Left ventricle myocardium superior (tissue), 1 donor: ENCODE measurements at regions not wholly inside any gene's neighbourhood (a gene's known extent, or its start where the extent isn't known, plus 50 kb on each side); places are given as distances from the start of the nearest gene placed in this dataset.

Experiments
- ATAC-seq: fragments of 200-7000 bp; cut with Tn5 transposase; one replicate; pipeline ENCODE4 v1.9.1; 2020; ENCODE audit warnings: mild to moderate bottlenecking, moderate library complexity
- DNase-seq: peaks from one replicate; pipeline ENCODE4 v3.0.0-alpha.2; 2020
- intact Hi-C: fragments of 100-400 bp; cut with micrococcal nuclease; formaldehyde crosslinking; loops from one replicate; pipeline ENCODE4 v1.11.0; 2022
- donor health status: DM: no; HTN: yes; CAD: no; lungs with severe emphysema.

- DNase-seq, result no peak
- intact Hi-C loops, result no loop called here
- no peak for ATAC-seq
These were observed 315.0 kb upstream of the LRRC7 start for GRCh38 chr1:69252696-69253095.

DNA sequence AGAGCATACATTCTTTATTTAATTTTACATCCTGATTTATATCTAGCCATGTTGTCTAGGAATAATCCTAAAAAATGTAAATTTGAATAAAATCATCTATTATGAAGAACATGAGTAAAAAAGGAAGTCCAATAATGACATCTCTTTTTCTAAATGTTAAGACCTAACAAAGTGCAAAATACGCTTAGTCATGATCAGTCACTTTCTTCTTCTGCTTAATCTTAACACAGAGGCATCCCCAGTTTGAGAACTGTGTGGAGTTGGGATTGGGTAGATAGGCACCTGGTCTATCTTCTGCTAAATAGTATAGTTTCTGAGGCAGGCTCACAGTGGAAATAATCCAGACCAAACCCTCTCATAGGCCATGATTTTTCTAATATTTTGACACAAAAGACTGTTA is 311.7 kb upstream of the LRRC7 start:
- DNase-seq (no peak), ATAC-seq (no peak)
- intact Hi-C loops, result no loop called here

DNA sequence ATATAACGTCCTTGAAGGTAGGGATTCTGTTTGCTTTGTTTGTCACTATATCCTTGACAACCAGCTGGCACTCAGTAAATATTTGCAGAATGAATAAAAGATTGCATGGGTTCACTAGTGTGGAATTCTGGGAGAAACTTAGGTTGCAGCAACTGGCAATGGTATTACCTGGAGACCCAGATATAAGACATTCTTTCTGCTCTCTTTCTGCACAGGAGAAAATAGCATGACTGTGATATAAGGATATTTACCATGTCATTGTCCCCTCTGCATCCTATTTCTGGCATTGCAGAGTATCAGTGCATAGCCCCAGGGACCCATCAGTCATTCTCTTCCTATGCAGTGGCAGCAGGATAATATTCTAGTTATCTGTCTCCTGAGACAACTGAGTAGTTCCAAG is 308.9 kb upstream of the LRRC7 start:
- ATAC-seq, result no peak
- intact Hi-C loops, result no loop called here
- no peak for DNase-seq

GRCh38 chr1:69263921-69264391 is 303.8 kb upstream of the LRRC7 start:
- no peak for DNase-seq
- intact Hi-C loops, result no loop called here
- ATAC-seq, result no peak

DNA sequence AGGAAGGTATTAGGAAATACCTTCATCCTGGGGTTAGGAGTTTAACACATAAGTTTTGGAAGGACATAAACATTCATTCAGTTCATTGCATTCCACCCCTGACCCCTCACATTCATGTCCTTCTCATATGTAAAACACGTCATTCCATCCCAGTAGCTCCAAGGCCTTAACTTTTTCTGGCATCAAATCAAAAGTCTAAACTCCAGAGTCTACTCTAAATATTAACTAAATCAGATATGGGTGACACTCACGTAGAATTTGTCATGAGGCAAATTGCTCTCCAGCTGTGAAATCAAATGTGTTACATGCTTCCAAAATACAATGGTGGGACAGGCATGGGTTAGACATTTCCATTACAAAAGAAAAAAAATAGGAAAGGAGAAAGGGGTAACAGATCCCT is 298.2 kb upstream of the LRRC7 start:
- ATAC-seq (no peak), DNase-seq (no peak)
- intact Hi-C loops, result no loop called here

GRCh38 chr1:69271587-69272125 is 296.1 kb upstream of the LRRC7 start:
- DNase-seq (no peak), ATAC-seq (no peak)
- intact Hi-C loops, result no loop called here

- no peak for ATAC-seq
- intact Hi-C loops, result no loop called here
- DNase-seq, result no peak
These were observed 295.0 kb upstream of the LRRC7 start for GRCh38 chr1:69272684-69273083.

DNA sequence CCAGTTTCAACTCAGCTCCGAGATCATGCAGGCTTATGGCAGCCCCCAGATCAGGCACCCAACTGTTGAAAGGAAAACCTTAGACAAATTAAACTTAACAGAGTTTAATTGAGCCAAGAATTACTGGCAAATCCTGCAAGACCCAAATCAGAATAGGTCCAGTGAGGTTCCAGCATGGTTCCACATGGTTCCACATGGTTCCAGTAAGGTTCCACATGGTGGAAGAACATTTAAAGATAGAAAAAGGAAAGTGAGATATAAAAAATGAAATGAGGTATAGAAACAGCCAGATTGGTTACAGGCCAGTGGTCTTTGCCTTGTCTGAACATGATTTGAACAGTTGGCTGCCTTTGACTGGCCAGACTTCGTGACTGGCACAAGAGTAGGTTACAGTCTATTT is 288.8 kb upstream of the LRRC7 start:
- ATAC-seq (no peak), DNase-seq (no peak)
- intact Hi-C loops, result no loop called here

- ATAC-seq (no peak), DNase-seq (no peak)
- intact Hi-C loops, result no loop called here
These were observed 284.2 kb upstream of the LRRC7 start for GRCh38 chr1:69283516-69283915.

DNA sequence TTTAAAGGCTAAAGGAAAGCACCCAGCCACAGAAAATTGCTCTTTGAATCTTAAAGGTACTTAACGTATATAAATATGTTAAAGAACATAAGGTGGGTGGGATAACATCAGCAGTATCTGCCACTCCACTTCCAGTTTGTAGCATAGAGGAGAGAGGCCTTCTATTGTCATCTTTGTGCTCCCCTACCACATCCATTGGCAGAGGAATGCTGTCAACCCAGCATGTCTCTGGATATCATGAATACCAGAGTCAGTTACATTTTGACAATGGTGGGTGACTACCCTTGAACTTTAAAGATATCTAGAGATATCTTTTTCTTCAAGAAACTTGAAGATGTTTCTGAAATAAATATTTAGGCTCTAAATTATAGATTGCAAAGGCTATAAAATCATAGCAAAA is 283.2 kb upstream of the LRRC7 start:
- ATAC-seq (no peak), DNase-seq (no peak)
- intact Hi-C loops, result no loop called here

DNA sequence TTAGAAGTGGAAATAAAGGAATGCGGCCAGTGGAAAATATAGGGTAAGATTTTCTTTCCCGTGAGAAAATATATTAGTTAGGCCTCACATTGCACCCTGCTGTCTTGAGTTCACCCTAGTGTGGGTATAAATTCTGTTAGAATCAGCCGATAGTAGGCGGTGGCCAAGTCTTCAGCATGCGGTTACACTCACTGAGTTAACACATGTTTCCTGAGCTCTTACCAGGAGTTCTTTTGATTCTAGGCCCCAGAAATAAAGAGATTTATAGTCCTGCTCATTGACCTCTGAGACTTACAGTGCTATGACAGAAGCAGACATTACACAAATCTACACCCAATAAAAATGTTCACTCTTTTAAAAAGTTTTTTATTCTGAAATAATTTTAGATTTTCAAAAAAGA is 279.3 kb upstream of the LRRC7 start:
- no peak for ATAC-seq
- DNase-seq, result no peak
- intact Hi-C loops, result no loop called here

DNA sequence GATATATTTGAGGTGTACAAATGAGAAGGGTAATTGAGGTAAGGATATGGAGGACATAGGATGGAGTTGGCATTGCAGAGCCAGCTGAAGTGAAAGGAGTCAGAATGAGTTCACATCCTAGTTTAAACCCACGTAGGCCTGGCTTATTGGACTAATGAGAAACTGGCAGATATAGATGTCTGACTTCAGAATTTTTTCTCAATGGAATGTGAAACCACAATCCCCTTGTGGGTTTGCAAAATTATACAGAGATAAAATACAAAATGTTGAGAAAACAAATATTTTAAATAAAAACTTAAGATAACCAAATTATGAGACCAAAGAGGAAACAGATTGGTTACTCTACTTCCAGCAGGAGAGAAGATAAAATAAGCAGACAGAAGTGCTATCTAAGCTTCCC is 277.4 kb upstream of the LRRC7 start:
- no peak for ATAC-seq
- intact Hi-C loops, result no loop called here

DNA sequence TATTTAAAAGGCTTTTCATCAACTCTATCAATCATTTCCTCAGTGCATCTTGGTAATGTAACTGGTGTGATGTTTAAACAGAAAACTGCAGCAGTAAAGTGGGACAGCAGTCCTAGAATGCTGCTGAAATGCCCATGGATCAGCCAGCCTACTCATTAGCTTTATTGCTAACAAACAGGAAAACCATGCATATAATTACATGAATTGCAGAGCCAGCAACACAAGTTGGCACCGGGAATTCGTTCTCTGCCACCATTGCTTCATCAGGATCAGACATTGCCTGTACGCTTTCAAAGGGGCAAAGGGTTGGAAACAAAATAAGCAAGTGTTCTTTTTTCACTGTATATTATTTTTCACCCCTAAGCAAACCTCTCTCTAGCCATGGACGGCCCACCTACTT is 276.2 kb upstream of the LRRC7 start:
- intact Hi-C loops, result no loop called here
- no peak for ATAC-seq
- DNase-seq, result no peak

More for the DNA sequence above, 277.4 kb upstream of the LRRC7 start:
- no peak for DNase-seq

- no peak for DNase-seq
- ATAC-seq, result no peak
- intact Hi-C loops, result no loop called here
These were observed 274.9 kb upstream of the LRRC7 start for GRCh38 chr1:69292833-69293232.

- ATAC-seq (no peak), DNase-seq (no peak)
- intact Hi-C loops, result no loop called here
These were observed 273.6 kb upstream of the LRRC7 start for GRCh38 chr1:69294171-69294570.

DNA sequence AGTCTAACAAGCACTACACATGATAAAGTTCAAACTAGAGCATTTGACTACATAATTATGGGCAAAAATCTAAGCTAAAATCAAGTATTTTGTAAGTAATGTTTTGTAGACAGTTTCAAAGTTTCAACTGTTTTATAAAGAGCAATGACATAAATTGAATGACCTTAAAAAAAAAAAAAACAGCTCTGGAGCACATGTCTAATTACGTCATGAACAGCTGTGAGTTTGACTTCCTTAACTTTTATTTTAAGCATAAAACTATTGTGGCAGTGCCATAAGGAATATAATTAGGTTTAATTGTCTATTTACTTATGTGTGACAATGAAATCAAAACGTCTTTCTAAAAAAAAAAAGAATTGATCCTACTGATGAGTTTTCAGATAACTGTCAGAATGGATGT is 272.5 kb upstream of the LRRC7 start:
- no peak for ATAC-seq
- DNase-seq, result no peak
- intact Hi-C loops, result no loop called here

GRCh38 chr1:69305621-69306020 is 262.1 kb upstream of the LRRC7 start:
- no peak for ATAC-seq
- no peak for DNase-seq
- intact Hi-C loops, result no loop called here

GRCh38 chr1:69312055-69312732 is 255.5 kb upstream of the LRRC7 start:
- no peak for ATAC-seq
- no peak for DNase-seq
- intact Hi-C loops, result no loop called here

DNA sequence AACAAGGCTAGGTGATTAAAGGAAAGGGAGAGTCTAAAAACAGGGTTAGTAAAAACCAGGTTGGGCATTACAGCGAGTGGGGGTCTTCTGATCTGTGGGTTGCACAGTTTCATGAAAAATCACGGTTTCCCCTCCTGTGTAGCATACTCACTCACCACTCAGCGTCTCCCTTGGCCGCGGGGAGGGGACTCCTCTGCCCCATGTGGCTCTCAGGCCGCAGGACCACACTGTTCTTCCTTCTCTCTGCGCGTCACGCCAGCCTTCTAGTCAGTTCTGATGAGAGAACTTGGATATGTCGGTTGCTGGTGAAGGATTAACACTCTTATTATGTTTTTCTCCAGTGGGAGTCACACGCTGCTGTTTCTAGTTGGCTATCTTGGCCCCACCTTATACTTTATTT is 254.6 kb upstream of the LRRC7 start:
- ATAC-seq (no peak), DNase-seq (no peak)
- intact Hi-C loops, result no loop called here

- no peak for ATAC-seq
- DNase-seq, result no peak
- intact Hi-C loops, result no loop called here
These were observed 252.3 kb upstream of the LRRC7 start for GRCh38 chr1:69315416-69315815.

DNA sequence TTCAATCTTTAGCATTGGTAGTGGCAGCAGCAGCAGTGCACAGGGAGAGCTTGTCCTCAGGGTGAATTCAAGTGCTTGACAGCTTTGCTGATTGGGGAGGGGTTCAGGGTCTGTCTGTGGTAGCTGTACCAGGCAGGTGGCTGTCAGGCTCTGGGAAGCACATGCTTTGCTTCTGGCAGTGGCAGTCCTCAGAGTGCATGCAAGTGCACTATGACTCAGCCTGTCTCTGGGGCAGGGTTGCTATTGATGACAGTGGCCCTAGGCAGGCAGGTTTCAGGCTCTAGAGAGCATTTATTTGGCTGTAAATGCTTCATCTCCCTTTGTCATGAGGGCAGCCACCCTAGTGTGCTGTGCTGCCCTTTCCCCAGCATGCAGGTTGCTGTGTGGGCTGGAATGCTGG is 251.9 kb upstream of the LRRC7 start:
- ATAC-seq (no peak), DNase-seq (no peak)
- intact Hi-C loops, result no loop called here

DNA sequence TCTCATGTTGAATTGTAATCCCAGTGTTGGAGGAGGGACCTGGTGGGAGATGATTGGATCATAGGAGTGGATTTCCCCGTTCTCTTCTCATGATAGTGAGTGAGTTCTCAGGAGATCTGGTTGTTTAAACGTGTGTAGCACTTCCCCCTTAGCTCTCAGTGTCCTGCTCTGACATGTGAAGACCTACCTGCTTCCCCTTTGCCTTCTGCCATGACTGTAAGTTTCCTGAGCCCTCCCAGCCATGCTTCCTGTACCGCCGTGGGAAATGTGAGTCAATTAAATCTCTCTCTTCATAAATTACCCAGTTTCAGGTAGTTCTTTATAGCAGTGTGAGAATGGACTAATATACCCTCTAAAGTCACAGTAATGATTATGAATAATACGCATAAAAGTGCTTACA is 248.4 kb upstream of the LRRC7 start:
- intact Hi-C loops, result no loop called here

More for the DNA sequence above, 248.4 kb upstream of the LRRC7 start:
- DNase-seq (no peak), ATAC-seq (no peak)
